Kidney capillary endothelial cell (primary cell): ENCODE measurements at regions not wholly inside any gene's neighbourhood (a gene's known extent, or its start where the extent isn't known, plus 50 kb on each side); places are given as distances from the start of the nearest gene placed in this dataset.

ENCODE experiments used
- DNase-seq: peaks from one replicate; pipeline ENCODE4 v3.0.0-alpha.2; 2018; ENCODE audit warnings: low spot score

DNA sequence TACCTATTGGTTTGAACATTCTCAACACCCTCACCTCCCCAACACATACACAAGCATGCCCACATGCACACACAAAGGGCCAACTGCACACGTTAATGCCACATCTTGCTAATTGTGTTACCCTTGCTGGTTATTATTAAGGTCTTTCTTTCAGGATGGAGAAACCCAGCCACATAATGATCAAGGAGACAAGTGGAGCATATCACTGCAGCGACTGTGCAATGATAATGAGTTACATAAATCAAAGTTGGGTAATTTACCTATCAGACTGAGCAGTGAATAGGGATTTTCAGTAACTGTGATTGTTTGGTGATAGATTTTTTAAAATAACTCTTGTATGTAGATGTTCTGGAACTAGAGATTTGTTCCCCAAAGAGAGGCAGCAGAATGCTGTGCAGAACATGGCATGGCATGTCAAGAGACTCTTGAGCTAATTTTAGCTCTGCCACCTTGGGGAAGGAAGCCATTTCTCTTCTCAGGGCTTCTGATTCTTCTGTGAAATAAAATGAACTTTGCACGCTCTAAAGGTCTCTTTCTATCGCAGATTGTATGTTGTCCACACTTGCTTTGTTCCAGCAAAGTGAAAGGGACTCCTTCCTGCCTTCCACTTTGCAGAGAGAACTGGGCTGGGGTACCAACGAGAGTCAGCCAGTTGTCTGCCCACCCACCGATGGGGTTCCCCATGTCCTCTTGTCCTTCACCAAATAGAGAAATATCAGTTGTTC is 126.0 kb upstream of the CAMK1G start:
- DNase-seq, result no peak

DNA sequence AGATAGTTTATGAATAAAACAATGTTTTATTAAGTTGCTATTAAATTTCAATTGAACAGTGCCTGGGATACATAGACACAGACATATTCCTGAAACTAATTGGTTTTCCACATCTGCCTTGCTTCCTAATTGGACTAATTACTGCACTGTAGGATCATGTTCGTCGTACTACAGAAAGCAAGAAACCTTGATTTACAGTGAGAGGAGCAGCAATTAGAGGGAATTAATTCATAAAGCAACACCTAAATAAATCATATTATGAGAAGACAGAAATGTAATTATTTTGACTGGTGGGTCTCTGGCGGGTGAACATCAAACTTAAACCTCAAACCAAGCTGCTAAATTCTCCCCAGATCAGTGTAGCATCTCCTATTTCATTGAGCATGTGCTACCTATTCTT is 124.6 kb upstream of the CAMK1G start:
- DNase-seq, result no peak

DNA sequence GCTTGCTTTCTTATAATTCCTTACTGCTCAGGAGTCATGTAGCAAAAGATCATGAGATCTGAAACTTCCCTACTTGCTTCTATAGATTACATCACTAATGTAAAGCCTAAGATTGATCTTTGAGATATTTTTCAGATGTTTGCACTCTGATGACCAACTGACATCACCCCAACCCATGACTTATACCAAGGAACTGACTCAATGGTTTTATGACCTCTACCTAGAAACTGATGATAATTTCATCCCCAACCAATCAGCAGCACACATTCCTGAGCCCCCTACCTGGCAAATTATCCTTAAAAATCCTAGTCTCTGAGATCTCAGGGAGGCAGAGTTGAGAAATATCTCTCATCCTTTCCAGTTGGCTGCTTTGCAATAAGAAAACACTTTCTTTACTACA is 122.3 kb upstream of the CAMK1G start:
- DNase-seq, result no peak

DNA sequence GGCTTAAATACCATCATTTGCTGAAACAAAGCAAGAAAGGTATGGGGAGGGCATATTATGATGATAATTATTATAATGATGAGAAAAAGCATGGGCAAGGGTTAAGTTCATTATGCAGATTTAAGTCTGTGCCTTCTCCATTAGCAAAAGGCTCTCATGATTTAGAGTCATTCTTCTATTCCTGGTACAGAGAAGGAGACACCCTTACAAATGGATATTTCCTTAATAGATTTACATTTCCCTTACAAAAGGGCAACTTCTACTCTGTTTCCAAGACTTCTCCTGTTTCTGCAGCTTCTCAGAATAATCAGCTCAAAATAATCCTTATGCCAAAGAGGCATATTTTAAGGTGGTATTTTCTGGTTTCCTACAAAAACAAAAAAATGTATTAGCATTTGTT is 121.1 kb upstream of the CAMK1G start:
- DNase-seq, result no peak

DNA sequence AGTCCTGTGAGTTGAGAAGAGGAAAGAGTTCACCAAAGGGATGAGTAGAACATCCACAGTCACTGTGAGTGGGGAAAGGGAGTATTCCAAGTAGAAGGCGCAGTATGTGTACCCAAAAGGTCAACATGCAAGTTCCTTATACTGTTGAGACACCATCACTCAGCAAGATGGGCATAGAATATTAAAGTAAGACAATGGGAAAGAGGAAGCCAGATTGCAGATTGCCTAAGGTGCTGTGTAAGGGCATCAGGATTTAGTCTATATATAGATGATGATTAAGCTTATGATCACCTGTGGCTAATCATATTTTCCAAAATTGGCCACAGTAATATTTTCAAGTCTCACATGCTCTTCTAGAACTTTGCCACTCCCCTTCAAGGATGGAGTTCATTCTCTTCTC is 120.1 kb upstream of the CAMK1G start:
- DNase-seq, result no peak

DNA sequence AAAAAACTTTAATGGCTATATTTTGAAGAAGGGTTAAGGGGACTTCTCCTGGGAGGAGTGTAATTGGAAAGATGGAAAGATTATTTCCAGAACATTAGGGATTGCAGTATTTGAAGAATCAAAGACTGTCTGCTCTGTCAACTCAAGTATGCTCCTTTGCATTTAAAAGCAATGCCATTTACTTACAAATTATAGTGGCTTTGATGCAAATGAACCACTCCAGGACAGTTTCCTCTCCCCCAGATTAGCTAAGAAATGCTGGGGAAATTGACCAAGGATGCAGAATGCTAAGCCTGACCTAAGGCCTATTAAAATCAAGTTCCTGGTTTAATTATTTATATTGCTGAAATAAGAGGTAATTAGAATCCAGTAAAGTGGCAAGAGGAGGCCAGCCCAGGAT is 110.5 kb upstream of the CAMK1G start:
- no peak for DNase-seq

DNA sequence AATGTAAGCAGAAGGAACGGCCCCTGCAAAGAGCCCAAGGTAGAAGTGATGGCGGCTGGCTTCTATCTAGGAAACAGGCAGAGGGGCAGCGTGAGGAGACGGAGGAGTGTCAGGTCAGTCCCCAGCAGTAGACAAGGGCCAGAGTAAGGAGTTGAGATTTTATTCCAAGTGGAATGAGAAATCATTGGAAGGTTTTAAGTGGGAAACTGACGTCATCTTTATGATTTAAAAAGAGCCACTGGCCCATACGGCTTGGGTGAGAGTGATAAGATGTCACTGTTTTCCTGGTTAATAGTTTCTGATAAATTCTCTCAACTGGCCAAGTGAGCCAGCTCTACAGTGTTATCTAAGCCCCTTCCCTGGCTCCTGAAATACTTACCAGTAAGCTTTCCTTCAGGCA is 103.2 kb upstream of the CAMK1G start:
- DNase-seq, result no peak

DNA sequence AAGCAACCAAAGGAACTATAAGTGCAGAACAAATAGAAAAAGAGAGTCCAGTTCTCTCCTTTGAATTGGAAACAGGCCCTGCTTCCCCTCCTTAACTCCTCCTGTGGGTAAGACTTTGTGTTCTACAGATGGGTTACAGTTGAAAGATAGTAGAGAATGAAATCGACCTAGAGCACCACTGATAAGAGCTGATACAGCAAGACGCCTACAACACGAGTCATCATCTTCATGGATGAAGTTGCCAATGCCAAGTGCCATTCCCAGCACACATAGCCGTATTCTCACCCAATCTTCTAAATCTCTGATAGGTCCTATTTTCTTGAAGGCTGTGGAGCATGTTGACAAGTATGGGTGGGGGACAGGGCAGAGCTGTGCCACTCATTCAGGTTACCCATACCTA is 99.8 kb upstream of the CAMK1G start:
- no peak for DNase-seq

DNA sequence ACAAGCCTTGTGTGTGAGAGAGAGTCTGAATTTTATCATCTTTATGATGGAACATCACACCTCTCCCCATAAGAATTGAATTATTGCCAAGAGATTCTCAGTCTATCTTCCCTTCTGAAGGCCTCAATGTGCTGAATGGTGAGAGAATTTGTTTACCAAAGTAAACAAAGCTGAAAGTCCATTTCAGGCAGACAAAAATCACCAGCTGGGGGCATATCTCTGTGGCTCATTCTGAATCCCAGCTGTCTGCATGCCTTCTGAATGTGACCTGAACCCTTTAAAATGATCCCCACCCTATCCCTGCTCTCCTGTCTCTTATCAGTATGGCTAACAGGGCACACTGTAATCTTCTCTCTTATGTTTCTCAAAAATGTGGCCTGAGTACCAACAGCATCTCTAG is 99.1 kb upstream of the CAMK1G start:
- no peak for DNase-seq

DNA sequence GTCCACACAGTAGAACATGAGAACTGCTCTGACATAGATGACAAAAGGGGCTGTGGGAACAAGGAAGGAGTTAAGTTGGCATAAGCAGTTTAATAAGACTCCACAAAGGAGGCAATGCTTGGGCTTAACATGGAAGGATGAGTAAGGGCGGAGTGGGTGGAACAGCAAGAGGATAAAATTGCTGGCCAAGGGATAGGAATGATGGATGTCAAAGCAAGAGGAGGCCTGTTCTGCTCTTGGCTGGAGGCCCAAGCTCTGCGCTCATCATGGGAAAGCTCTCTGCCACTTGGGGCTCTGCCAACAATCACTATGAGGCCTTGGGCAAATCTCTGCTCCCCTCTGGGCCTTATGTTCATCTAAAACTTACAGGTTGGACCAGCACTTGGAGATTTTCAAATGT is 98.3 kb upstream of the CAMK1G start:
- DNase-seq, result no peak

DNA sequence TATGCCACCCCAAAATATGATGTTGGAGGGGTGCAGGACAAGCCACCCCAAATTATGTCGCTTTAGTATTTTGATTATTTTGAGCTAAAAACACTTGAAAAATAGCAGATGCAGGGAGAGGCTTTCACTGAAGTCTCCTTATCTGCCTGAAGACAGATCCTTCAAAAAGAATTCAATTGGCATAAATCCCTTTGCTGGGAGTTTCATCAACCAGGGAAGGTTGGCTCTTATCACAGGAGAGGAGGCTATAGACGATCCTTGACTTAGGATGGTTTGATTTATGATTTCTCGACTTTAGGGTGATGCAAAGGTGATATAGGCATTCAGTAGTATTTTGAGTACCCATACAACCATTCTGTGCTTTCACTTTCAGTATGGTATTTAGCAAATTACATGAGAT is 97.8 kb upstream of the CAMK1G start:
- no peak for DNase-seq

DNA sequence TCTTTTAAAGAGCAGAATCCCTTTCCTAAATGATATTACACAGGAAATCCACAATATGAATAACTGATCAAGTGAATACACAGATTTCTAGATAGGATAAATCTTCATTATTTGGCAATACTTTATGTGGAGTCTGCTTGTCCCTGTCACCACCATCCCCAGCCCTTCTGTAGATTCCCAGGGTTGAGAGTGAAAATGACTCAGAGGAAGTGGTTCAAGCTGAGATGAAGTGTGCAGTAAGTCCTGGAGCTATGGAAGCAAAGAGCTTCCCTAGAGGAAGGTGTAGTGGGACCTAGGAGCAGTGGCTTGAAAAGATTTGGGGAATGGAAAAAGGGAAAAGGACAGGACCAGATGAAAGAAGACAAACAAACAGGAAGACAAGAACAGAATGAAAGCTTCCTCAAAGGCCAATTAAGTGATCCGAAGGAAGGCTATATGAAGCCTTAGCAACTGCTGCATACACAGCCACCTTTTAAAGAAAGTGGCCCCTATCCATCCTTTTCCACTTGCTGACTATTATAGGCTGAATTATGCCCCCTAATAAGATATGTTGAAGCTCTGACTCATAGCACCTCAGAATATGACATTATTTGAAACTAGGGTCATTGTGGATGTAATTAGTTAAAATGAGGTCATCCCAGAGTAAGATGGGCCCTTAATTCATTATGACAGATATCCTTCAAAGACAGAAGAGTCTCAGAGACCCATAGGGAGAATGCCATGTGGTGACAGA is 96.5 kb upstream of the CAMK1G start:
- DNase-seq, result no peak

DNA sequence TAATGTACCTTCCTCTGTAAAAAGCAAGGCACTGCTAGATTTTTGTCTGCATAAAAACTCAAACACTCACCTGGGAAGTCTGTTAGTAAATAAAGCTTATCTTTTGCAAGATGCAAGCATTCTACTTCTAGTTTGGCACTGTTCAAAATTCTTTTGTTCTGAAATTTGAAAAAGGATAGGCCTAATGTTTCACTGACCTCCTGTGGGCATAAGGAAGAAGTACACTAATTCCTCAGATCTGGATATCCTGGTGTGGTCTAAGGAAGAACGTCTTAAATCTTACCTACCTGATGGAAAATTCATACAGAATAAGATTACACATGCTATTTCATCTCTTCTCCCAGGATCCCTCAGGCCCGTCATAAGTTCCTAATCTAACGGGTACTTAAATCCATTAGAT is 93.5 kb upstream of the CAMK1G start:
- no peak for DNase-seq

DNA sequence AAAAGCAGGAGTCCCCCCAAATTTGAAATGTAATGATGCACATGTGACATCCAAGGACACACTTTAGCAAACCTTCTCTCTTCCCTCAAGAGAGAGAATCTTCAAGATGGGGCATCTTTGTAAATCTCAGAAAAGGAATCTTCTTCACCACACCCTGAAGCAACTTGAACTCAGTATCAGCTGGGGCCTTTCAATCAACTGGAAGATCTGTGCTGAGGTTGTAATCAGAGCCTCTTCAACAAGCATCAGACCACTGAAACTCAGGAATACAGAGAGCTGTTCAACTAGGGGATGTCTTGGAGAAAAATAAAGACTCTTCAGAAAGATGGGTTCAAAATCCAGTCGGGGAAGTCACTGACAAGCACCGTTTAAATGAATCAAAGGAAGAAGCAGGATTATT is 92.5 kb upstream of the CAMK1G start:
- DNase-seq, result no peak

DNA sequence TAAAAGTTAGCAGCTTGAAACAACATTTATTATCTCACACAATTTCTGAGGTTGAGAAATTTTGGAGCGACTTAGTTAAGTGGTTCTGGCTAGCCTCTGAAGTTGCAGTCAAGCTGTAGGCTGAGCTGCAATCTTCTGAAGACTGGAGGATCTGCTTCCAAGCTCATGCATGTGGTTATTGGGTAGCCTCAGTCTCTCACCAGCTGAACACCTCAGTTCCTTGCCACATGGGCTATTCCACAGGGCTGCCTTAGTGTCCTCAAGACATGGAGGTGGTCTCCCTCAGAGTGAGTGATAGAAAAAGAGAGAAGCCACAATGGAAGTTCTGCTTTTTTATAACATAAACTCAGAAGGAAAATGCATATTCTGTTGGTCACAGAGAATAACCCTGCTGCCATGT is 92.0 kb upstream of the CAMK1G start:
- no peak for DNase-seq

DNA sequence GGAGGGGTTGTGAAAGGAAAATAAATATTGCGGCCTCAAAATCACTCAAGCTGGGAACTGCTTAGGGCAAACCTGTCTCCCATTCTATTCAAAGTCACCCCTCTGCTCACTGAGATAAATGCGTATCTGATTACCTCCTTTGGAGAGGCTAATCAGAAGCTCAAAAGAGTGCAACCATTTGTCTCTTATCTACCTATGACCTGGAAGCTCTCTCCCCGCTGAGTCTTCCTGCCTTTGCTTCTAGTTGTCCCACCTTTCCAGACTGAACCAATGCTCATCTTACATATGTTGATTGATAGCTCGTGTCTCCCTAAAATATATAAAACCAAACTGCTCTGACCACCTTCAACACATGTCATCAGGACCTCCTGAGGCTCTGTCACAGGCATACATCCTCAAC is 91.6 kb upstream of the CAMK1G start:
- no peak for DNase-seq

DNA sequence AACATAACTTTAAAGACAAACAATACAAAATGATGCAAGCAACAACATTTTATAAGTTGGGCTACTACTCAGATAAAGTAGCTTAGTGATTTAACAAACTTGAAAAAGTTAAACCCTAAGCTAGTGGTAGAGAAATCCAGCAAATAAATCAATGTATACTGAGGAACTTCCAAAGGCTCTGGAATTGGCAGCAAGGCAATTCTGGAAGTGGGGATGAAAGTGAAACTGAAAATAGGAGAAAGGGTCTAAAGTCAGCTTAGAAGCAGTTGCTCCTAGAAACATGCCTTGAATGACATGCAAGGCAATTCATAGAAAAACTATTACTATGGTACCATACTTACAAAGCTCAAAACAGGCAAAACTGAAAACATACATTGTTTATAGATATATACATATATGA is 90.0 kb upstream of the CAMK1G start:
- DNase-seq, result no peak

DNA sequence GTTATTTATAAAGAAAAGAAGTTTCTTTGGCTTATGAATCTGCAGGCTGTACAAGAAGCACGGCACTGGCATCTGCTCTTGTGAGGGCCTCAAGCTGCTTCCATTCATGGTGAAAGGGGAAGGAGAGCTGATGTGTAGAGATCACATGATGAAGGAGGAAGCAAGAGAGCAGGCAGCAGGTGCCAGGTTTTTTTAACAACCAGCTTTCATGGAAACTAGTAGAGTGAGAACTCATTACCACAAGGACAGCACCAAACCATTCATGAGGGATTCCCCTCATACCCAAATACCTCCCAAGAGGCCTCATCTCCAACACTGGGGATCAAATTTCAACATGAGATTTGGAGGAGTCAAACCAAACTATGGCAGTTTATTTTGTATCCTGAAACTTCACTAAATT is 85.8 kb upstream of the CAMK1G start:
- DNase-seq, result no peak

DNA sequence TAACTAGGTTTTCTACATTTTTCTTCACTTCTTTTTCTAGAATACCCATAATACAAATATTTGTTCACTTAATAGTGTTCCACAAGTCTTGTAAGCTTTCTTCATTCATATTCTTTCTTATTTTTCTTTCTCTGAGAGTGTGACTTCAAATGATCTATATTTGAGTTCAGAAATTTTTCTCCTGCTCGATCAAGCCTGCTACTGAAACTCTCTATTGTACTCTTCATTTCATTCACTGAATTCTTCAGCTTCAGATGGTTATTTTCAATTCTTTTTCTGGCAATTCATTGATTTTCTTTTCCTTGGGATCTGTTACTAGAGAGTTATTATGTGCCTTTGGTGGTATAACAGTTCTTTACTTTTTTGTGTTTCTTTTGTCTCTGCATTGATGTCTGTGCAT is 82.5 kb upstream of the CAMK1G start:
- DNase-seq, result no peak

DNA sequence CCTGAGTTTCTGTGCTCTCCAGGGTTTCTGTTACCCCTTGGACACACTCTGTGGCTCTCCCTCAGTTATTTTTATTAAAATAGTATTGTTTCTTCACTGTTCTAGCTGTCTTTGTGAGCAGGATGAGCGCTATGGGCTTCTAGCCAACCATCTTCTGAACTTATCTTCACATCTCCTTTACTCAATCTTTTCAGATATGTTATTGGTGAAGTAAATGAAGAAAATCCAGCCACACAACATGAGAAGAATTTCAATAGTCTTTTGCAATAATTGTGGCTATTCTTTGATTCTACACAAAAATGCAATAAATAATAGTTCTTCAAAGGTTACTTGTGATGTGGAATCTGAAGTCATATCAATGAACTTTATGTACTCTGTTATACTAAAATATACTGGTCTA is 80.3 kb upstream of the CAMK1G start:
- DNase-seq, result no peak

DNA sequence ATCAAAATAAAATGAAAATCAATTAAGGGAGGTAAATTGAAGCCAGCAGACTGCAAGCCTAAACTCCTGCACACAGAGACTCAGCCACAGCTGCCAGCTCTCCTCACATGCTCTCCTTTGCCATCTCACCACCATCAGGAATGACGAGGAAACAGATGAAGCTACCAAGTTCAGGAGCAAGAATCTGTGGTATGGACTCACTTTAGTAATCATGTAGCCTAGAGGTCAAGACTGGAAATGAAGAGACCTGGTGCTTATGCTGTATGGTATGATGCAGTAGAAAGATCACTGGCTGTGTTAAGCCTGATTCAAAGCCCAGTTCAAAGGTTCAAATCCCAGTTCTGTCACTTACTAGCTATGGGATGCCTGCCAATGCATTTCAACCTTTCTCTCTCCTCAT is 78.9 kb upstream of the CAMK1G start:
- DNase-seq, result no peak

DNA sequence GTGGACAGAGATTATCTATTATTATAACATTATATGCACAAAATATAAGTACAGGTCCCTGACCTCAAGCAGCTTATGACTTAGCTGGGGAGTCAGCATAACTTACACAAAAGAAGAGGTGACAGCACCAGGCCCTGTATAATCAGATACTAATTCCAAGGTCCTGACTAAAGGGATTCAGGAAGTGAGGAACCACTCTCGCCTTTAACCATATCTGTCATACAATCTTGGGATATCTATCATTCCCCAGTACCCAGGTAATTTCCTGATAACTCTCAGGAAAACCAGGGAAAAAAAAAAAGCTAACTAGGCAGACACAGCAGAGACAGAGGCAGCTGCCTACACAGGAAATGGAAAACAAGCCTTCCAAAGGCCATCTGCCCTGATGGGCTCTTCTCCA is 78.5 kb upstream of the CAMK1G start:
- peak; percentile 23 for DNase-seq

DNA sequence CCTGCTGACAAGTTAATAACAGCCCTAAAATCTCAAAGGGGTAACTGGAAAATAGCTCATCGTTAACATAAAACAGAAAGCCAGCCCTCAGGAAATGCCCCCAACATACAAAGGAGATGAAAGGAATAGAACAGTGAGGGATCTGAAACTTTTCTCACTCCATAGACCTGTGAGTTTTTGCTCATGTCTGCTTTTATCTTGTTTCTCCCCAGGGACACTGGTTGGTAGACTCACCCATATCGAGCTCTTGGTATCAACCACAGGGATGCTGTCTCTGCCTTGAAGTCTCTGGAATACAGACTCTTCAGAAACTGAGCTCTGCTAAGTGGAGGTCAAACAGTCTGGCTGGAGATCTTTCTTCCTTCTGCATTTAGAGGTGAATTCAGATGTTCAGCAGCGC is 77.4 kb upstream of the CAMK1G start:
- DNase-seq, result no peak

DNA sequence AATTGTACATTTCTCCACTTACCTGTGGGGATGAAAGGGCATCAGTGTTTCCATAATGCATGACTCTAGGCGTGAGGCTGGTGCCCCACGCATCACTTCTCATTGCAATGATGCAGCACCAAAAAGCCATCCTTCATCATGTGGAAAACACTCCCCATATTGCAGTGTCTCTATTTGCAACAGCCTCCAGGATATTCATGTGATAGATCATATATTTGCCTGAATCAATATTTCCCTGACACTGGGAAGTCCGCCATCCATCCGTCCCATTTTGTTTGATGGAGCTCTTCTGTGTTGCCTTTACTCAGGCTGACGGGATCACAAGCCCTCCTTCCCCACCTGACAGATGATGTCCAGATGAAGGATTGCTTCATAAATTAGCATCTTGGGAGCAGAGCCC is 74.5 kb upstream of the CAMK1G start:
- DNase-seq, result no peak
